T-helper 17 cell (primary cell): ENCODE measurements at regions not wholly inside any gene's neighbourhood (a gene's known extent, or its start where the extent isn't known, plus 50 kb on each side); places are given as distances from the start of the nearest gene placed in this dataset.
A peak's percentile ranks its signal among the peaks of the same experiment; 100 is the strongest.

Experiments
- ATAC-seq: fragments of 150-1000 bp; cut with Tn5 transposase; 2 replicates; pipeline ENCODE4 v1.10.0; 2021; ENCODE audit warnings: mild to moderate bottlenecking, moderate library complexity
- DNase-seq, 3 donors: peaks; one replicate each; pipeline versions ENCODE4 v3.0.0 to v3.0.0-alpha.2; 2020 to 2021
- H3K9me3 ChIP-seq: one replicate; pipeline ENCODE4 v1.7.0; 2013; ENCODE audit warnings: low read length, mild to moderate bottlenecking; ENCODE audit not compliant: control insufficient read depth, poor library complexity, severe bottlenecking
- H3K27ac Mint-ChIP-seq: one replicate; pipeline ENCODE4 v1.8.0; 2022; ENCODE audit warnings: mild to moderate bottlenecking, moderate library complexity, mixed read lengths
- H3K27me3 Mint-ChIP-seq: one replicate; pipeline ENCODE4 v1.8.0; 2022; ENCODE audit warnings: mixed read lengths
- H3K36me3 Mint-ChIP-seq: one replicate; pipeline ENCODE4 v1.8.0; 2022; ENCODE audit warnings: low read depth, mixed read lengths
- H3K4me1 Mint-ChIP-seq: one replicate; pipeline ENCODE4 v1.8.0; 2022; ENCODE audit warnings: mild to moderate bottlenecking, mixed read lengths
- H3K4me3 Mint-ChIP-seq: one replicate; pipeline ENCODE4 v1.8.0; 2022; ENCODE audit warnings: mild to moderate bottlenecking, moderate library complexity, mixed read lengths

DNA sequence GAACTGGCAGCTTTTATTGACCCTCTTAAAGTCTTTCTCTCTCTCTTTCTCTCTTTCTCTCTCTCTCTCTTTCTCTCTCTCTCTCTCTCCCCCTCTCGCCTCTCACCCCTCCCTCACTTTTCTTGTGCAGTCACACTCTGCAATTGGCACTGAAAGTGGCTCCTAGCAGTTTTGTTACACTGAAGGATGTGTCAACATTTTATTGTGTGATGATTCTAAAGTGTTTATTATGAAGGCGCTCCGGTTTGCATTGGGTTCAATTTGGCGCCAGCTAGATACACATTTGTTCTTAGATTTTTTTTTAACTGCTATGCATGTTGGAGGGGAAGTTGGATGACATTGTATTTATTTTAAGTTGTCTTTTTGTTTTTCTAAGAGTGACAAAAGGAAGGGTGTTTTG, 64.0 kb upstream of the CHRM3 start:
- ATAC-seq = no peak
- Mint-ChIP-seq H3K36me3 (no peaks in the 10 kb centered on the region), H3K4me3 (no peak overlapping the region), H3K27me3 (peaks cover 9% of the 10 kb centered on the region), H3K4me1 (no peaks in the 10 kb centered on the region), H3K27ac (no peak overlapping the region)
- H3K9me3 ChIP-seq = no peaks in the 10 kb centered on the region
- no peak for DNase-seq

GRCh38 chr1:239321877-239322276, 64.5 kb upstream of the CHRM3 start:
- ATAC-seq (no peak), DNase-seq (no peak)
- H3K4me3 Mint-ChIP-seq = no peak overlapping the region
- no peaks in the 10 kb centered on the region for H3K36me3 Mint-ChIP-seq
- H3K9me3 ChIP-seq = no peaks in the 10 kb centered on the region
- no peaks in the 10 kb centered on the region for H3K4me1 Mint-ChIP-seq
- peaks cover 9% of the 10 kb centered on the region for H3K27me3 Mint-ChIP-seq
- no peak overlapping the region for H3K27ac Mint-ChIP-seq

GRCh38 chr1:239317948-239318347, 68.4 kb upstream of the CHRM3 start:
- no peak overlapping the region for H3K4me3 Mint-ChIP-seq
- H3K9me3 ChIP-seq = no peaks in the 10 kb centered on the region
- H3K27ac Mint-ChIP-seq = no peak overlapping the region
- H3K27me3 Mint-ChIP-seq = peaks cover 14% of the 10 kb centered on the region
- ATAC-seq = no peak
- H3K4me1 Mint-ChIP-seq = no peaks in the 10 kb centered on the region
- DNase-seq = no peak
- H3K36me3 Mint-ChIP-seq = no peaks in the 10 kb centered on the region

- no peak overlapping the region for H3K27ac Mint-ChIP-seq
- no peaks in the 10 kb centered on the region for H3K36me3 Mint-ChIP-seq
Measured at GRCh38 chr1:239315631-239316217, 70.6 kb upstream of the CHRM3 start.

GRCh38 chr1:239311331-239311730, 75.0 kb upstream of the CHRM3 start:
- Mint-ChIP-seq H3K4me1 (peaks cover 2% of the 10 kb centered on the region), H3K36me3 (no peaks in the 10 kb centered on the region), H3K27ac (no peak overlapping the region), H3K4me3 (no peak overlapping the region), H3K27me3 (peaks cover 5% of the 10 kb centered on the region)
- H3K9me3 ChIP-seq = no peaks in the 10 kb centered on the region
- DNase-seq (no peak), ATAC-seq (no peak)

More at GRCh38 chr1:239315631-239316217, 70.6 kb upstream of the CHRM3 start:
- ATAC-seq = no peak
- no peaks in the 10 kb centered on the region for H3K9me3 ChIP-seq
- no peaks in the 10 kb centered on the region for H3K4me1 Mint-ChIP-seq
- no peak for DNase-seq
- no peak overlapping the region for H3K4me3 Mint-ChIP-seq
- H3K27me3 Mint-ChIP-seq = peaks cover 5% of the 10 kb centered on the region

DNA sequence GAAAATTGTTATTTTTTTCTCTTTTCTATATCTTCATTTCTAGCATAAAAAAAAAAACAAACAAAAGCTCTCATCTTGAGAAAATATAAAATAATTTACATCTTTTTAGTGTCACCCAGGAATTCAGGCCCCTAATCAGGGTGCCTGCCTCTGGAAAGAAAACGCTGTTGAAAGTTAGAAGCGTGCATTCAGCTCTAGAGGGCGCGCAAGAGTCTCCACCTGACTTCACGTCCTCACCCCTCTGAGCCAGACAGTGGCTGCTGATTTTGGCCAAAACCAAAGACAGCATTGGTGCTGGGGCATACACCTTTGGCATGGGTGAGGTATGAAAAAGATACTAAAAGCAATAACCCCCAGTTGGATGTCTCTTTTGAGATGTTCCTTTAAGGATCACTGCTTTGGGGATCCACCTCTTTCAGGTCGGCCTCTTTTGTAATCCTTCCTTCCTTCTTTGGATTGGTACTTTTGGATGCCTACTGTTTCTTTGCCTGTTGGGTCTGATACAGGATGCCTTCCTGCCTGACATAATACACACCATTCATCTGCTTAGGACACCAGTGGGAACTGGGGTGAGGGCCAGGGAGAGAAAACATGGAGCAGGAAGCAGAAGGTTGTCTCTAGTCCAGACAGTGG, 77.6 kb upstream of the CHRM3 start:
- ATAC-seq = no peak
- DNase-seq = no peak
- Mint-ChIP-seq H3K36me3 (no peaks in the 10 kb centered on the region), H3K4me1 (peaks cover 2% of the 10 kb centered on the region), H3K4me3 (no peak overlapping the region), H3K27ac (no peak overlapping the region), H3K27me3 (peaks cover 5% of the 10 kb centered on the region)
- no peaks in the 10 kb centered on the region for H3K9me3 ChIP-seq

DNA sequence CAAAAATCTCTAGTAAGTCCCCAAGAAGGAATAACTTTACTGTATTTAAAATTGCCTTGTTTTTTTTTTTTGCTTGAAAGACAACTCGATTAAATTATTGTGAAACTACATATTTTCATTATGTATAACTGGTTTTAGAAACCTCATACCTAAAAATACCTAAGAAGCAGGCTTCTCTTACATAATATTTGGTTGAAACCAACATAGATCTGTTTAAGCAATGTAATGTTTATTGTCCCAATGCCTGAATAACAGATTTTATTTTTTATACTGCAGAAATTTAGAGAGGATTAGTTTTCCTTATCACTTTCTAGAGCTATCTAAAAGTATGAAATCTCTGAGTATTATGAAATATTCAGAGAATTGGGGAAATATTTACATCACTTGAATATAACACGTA, 78.5 kb upstream of the CHRM3 start:
- ATAC-seq (no peak), DNase-seq (no peak)
- H3K9me3 ChIP-seq = no peaks in the 10 kb centered on the region
- Mint-ChIP-seq H3K4me3 (no peak overlapping the region), H3K27ac (no peak overlapping the region), H3K36me3 (no peaks in the 10 kb centered on the region), H3K27me3 (no peaks in the 10 kb centered on the region), H3K4me1 (peaks cover 2% of the 10 kb centered on the region)

DNA sequence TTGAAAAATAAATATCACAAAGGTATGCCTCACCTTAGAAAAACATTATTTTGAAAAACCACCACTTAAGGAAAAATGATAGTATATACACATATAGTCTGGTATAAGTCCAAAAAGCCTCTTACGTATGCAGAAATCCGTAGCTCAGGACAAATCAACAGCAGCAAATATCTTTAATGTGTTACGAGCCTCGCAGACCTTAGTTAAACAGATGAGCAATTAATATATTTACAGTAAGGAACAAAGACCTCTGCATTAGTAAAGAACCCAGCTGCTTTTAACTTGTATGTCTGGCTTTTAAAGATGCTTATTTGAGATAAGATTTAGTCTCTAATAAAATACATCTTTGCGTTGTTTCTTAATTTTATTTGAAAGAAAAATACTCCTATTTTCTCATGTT, 79.9 kb upstream of the CHRM3 start:
- H3K27ac Mint-ChIP-seq = no peak overlapping the region
- H3K4me3 Mint-ChIP-seq = no peak overlapping the region
- no peaks in the 10 kb centered on the region for H3K9me3 ChIP-seq
- no peaks in the 10 kb centered on the region for H3K36me3 Mint-ChIP-seq
- H3K27me3 Mint-ChIP-seq = peaks cover 6% of the 10 kb centered on the region
- no peak for ATAC-seq
- peaks cover 2% of the 10 kb centered on the region for H3K4me1 Mint-ChIP-seq
- DNase-seq = no peak

- no peak for DNase-seq
- no peaks in the 10 kb centered on the region for H3K9me3 ChIP-seq
- H3K4me3 Mint-ChIP-seq = no peak overlapping the region
- H3K4me1 Mint-ChIP-seq = no peaks in the 10 kb centered on the region
- peaks cover 16% of the 10 kb centered on the region for H3K27me3 Mint-ChIP-seq
- H3K36me3 Mint-ChIP-seq = no peaks in the 10 kb centered on the region
- ATAC-seq = no peak
- H3K27ac Mint-ChIP-seq = no peak overlapping the region
Measured at GRCh38 chr1:239303289-239303688, 83.1 kb upstream of the CHRM3 start.

- H3K36me3 Mint-ChIP-seq = no peaks in the 10 kb centered on the region
- no peaks in the 10 kb centered on the region for H3K9me3 ChIP-seq
- peaks cover 16% of the 10 kb centered on the region for H3K27me3 Mint-ChIP-seq
- no peak for DNase-seq
- no peak overlapping the region for H3K27ac Mint-ChIP-seq
- H3K4me3 Mint-ChIP-seq = no peak overlapping the region
- no peak for ATAC-seq
- H3K4me1 Mint-ChIP-seq = no peaks in the 10 kb centered on the region
Measured at GRCh38 chr1:239302696-239303095, 83.7 kb upstream of the CHRM3 start.

DNA sequence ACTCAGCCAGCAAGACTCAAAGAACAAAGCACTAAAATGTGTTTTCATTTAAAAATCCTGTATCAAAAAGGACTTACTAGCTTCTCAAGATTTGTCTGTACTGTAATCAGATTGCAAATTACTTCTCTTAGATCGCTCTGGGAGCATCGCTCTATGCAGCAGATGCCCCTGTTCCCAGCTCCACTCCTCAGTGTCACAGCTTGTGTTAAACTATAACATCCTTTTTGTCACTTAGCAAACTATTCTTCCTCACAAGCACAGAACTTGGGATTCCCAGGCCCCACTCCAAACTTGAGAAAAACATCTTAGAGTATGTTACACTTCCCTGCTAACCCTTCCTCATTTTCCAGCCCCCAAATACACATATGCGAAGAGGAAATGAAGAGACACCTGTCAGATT, 85.1 kb upstream of the CHRM3 start:
- no peaks in the 10 kb centered on the region for H3K4me1 Mint-ChIP-seq
- H3K4me3 Mint-ChIP-seq = no peak overlapping the region
- ATAC-seq = no peak
- H3K36me3 Mint-ChIP-seq = no peaks in the 10 kb centered on the region
- H3K9me3 ChIP-seq = no peaks in the 10 kb centered on the region
- DNase-seq = no peak
- H3K27ac Mint-ChIP-seq = no peak overlapping the region
- H3K27me3 Mint-ChIP-seq = peaks cover 16% of the 10 kb centered on the region

GRCh38 chr1:239297910-239298309, 88.5 kb upstream of the CHRM3 start:
- H3K9me3 ChIP-seq = no peaks in the 10 kb centered on the region
- DNase-seq (no peak), ATAC-seq (no peak)
- Mint-ChIP-seq H3K4me3 (no peak overlapping the region), H3K27ac (no peak overlapping the region), H3K4me1 (no peaks in the 10 kb centered on the region), H3K27me3 (peaks cover 16% of the 10 kb centered on the region), H3K36me3 (no peaks in the 10 kb centered on the region)

- H3K36me3 Mint-ChIP-seq = no peaks in the 10 kb centered on the region
- DNase-seq (no peak), ATAC-seq (no peak)
- H3K27ac Mint-ChIP-seq = peak overlapping the region; percentile 17
- no peak overlapping the region for H3K4me3 Mint-ChIP-seq
- H3K27me3 Mint-ChIP-seq = no peaks in the 10 kb centered on the region
- H3K4me1 Mint-ChIP-seq = no peaks in the 10 kb centered on the region
- H3K9me3 ChIP-seq = no peaks in the 10 kb centered on the region
Measured at GRCh38 chr1:239293350-239294110, 92.8 kb upstream of the CHRM3 start.
